ENCODE measurements at regions not wholly inside any gene's neighbourhood (a gene's known extent, or its start where the extent isn't known, plus 50 kb on each side); places are given as distances from the start of the nearest gene placed in this dataset.
"Not testable (repeated sequence)": the region's sequence is repeated elsewhere in the genome, so short reads cannot be mapped to it uniquely, and the experiment has no call there.

- DNase-seq (ENCODE audit: low spot score) = no peak
Measured at GRCh38 chr7:69439636-69440325, 158.5 kb upstream of the AUTS2 start.

GRCh38 chr7:69440976-69441375 lies 157.3 kb upstream of the AUTS2 start:
- DNase-seq (ENCODE audit: low spot score) = no peak

GRCh38 chr7:69443136-69443535 lies 155.1 kb upstream of the AUTS2 start:
- DNase-seq (ENCODE audit: low spot score) = no peak

GRCh38 chr7:69445541-69445940 lies 152.7 kb upstream of the AUTS2 start:
- no peak for DNase-seq (ENCODE audit: low spot score)

- DNase-seq (ENCODE audit: low spot score) = not testable (repeated sequence)
Measured at GRCh38 chr7:69446213-69446612, 152.1 kb upstream of the AUTS2 start.

- no peak for DNase-seq (ENCODE audit: low spot score)
Measured at GRCh38 chr7:69448071-69448470, 150.2 kb upstream of the AUTS2 start.

GRCh38 chr7:69450456-69450855 lies 147.8 kb upstream of the AUTS2 start:
- DNase-seq (ENCODE audit: low spot score) = no peak

- no peak for DNase-seq (ENCODE audit: low spot score)
Measured at GRCh38 chr7:69451715-69452114, 146.6 kb upstream of the AUTS2 start.

GRCh38 chr7:69452797-69453196 lies 145.5 kb upstream of the AUTS2 start:
- no peak for DNase-seq (ENCODE audit: low spot score)

GRCh38 chr7:69457595-69458504 lies 140.4 kb upstream of the AUTS2 start:
- DNase-seq (ENCODE audit: low spot score) = peak; percentile 52

- no peak for DNase-seq (ENCODE audit: low spot score)
Measured at GRCh38 chr7:69464035-69464434, 134.2 kb upstream of the AUTS2 start.

GRCh38 chr7:69465262-69465661 lies 133.0 kb upstream of the AUTS2 start:
- no peak for DNase-seq (ENCODE audit: low spot score)

GRCh38 chr7:69467826-69468225 lies 130.4 kb upstream of the AUTS2 start:
- no peak for DNase-seq (ENCODE audit: low spot score)

- DNase-seq (ENCODE audit: low spot score) = no peak
Measured at GRCh38 chr7:69476416-69476815, 121.9 kb upstream of the AUTS2 start.

- no peak for DNase-seq (ENCODE audit: low spot score)
Measured at GRCh38 chr7:69482676-69483075, 115.6 kb upstream of the AUTS2 start.

GRCh38 chr7:69489533-69489932 lies 108.7 kb upstream of the AUTS2 start:
- DNase-seq (ENCODE audit: low spot score) = no peak

- DNase-seq (ENCODE audit: low spot score) = no peak
Measured at GRCh38 chr7:69498671-69499070, 99.6 kb upstream of the AUTS2 start.

GRCh38 chr7:69502358-69502757 lies 95.9 kb upstream of the AUTS2 start:
- DNase-seq (ENCODE audit: low spot score) = no peak

GRCh38 chr7:69504733-69505420 lies 93.4 kb upstream of the AUTS2 start:
- DNase-seq (ENCODE audit: low spot score) = no peak

- no peak for DNase-seq (ENCODE audit: low spot score)
Measured at GRCh38 chr7:69508736-69509135, 89.5 kb upstream of the AUTS2 start.

- no peak for DNase-seq (ENCODE audit: low spot score)
Measured at GRCh38 chr7:69510114-69510513, 88.2 kb upstream of the AUTS2 start.

- no peak for DNase-seq (ENCODE audit: low spot score)
Measured at GRCh38 chr7:69515495-69516212, 82.6 kb upstream of the AUTS2 start.

Measured in ecto neural progenitor cell (in vitro differentiated cells).